ENCODE measurements at regions not wholly inside any gene's neighbourhood (a gene's known extent, or its start where the extent isn't known, plus 50 kb on each side); places are given as distances from the start of the nearest gene placed in this dataset.

- no peak for DNase-seq (ENCODE audit: low spot score)
These were observed 919.1 kb downstream of the BRD1 start for GRCh38 chr22:48908547-48908946.

GRCh38 chr22:48907591-48907990 lies 920.1 kb downstream of the BRD1 start:
- no peak for DNase-seq (ENCODE audit: low spot score)

GRCh38 chr22:48906216-48906835 lies 921.3 kb downstream of the BRD1 start:
- DNase-seq (ENCODE audit: low spot score): no peak

- no peak for DNase-seq (ENCODE audit: low spot score)
These were observed 922.3 kb downstream of the BRD1 start for GRCh38 chr22:48905206-48905975.

- no peak for DNase-seq (ENCODE audit: low spot score)
These were observed 924.6 kb downstream of the BRD1 start for GRCh38 chr22:48902983-48903650.

- DNase-seq (ENCODE audit: low spot score): no peak
These were observed 925.4 kb downstream of the BRD1 start for GRCh38 chr22:48902001-48902869.

GRCh38 chr22:48901324-48901723 lies 926.3 kb downstream of the BRD1 start:
- DNase-seq (ENCODE audit: low spot score): no peak

- DNase-seq (ENCODE audit: low spot score): no peak
These were observed 927.0 kb downstream of the BRD1 start for GRCh38 chr22:48900626-48901025.

- DNase-seq (ENCODE audit: low spot score): no peak
These were observed 927.4 kb downstream of the BRD1 start for GRCh38 chr22:48900327-48900597.

GRCh38 chr22:48899523-48900326 lies 927.9 kb downstream of the BRD1 start:
- DNase-seq (ENCODE audit: low spot score): no peak

- no peak for DNase-seq (ENCODE audit: low spot score)
These were observed 929.0 kb downstream of the BRD1 start for GRCh38 chr22:48898524-48899250.

- no peak for DNase-seq (ENCODE audit: low spot score)
These were observed 929.9 kb downstream of the BRD1 start for GRCh38 chr22:48897645-48898370.

- DNase-seq (ENCODE audit: low spot score): no peak
These were observed 930.7 kb downstream of the BRD1 start for GRCh38 chr22:48896766-48897644.

- DNase-seq (ENCODE audit: low spot score): no peak
These were observed 931.6 kb downstream of the BRD1 start for GRCh38 chr22:48895831-48896765.

- DNase-seq (ENCODE audit: low spot score): no peak
These were observed 932.3 kb downstream of the BRD1 start for GRCh38 chr22:48895336-48895735.

- DNase-seq (ENCODE audit: low spot score): no peak
These were observed 932.8 kb downstream of the BRD1 start for GRCh38 chr22:48894804-48895250.

GRCh38 chr22:48894064-48894671 lies 933.5 kb downstream of the BRD1 start:
- no peak for DNase-seq (ENCODE audit: low spot score)

Measured in AG08395 (cell line).